NCI-H2029 treated with DMSO at 0.1 percent for 48 hours (cell line): ENCODE measurements at regions not wholly inside any gene's neighbourhood (a gene's known extent, or its start where the extent isn't known, plus 50 kb on each side); places are given as distances from the start of the nearest gene placed in this dataset.
A peak's percentile ranks its signal among the peaks of the same experiment; 100 is the strongest.
"Not testable (repeated sequence)": the region's sequence is repeated elsewhere in the genome, so short reads cannot be mapped to it uniquely, and the experiment has no call there.

Source experiments
- DNase-seq: peaks from one replicate; lab custom pipeline; 2025; lab: John Stamatoyannopoulos, UW

- DNase-seq, result no peak
Observed at GRCh38 chrX:55981603-55982002, 250.6 kb upstream of the KLF8 start.

- no peak for DNase-seq
Observed at GRCh38 chrX:55996649-55997048, 235.5 kb upstream of the KLF8 start.

DNA sequence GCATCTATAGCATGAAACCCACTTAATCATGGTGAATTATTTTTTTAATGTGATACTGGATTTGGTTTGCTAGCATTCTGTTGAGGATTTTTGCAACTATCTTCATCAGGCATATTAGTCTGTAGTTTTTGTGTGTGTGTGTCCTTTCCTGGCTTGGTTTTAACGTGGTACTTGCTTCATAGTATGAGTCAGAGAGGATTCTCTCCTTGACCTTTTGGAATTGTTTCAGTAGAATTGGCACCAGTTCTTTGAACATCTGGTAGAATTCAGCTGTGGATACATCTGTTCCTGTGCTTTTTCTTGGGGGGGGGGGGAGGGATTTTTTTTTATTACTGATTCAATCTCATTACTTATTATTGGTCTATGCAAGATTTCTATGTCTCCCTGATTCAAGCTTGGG, 232.0 kb upstream of the KLF8 start:
- no peak for DNase-seq

DNA sequence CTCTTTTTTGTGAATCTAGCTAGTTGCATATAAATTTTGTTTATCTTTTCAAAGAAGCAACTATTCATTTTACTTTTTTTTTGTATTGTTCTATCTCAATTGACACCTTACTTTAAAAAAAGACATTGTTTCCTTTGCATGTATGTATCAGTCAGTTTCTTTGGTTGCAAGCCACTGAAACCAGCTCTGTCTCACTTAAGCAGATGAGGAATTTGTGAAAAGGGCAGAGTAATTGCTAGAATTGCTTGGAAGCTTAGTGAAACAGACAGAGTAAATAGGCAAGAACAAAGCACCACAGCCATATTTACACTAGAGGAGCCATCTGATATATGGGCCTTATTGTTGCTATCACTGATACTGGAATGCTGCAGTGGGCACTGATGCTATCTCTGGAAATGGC, 231.4 kb upstream of the KLF8 start:
- DNase-seq, result no peak

DNA sequence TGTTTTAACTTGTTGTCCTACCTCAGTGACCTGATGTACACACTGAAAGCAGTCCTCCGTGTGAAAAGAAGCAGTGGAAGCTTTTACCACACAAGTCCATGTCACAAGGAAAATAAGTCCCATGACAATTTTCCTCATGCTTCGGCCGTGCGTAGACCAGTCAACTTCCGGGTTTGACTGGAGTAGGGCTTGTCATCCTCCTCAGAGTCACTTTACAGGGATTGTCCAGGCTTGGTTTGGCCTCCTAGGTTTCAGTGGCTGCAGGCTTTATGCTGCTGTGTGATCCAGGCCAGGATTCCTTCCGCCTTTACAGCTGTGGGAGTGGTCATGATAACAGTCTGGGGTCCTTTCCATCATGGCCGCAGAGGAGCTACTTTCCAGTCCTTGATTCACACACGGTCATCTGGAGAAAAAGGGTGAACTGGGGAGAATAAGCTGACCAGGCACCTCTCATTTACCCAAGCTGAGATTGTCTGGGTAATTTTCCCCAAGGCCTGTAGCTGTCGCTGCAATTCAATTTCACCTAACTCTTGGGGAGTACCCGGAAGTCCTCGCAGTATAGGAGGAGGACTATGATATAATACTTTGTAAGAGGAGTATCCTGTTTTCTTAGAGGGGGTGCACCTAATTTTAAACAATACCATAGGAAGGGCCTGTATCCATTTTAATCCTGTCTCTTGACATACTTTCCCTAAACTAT, 206.1 kb upstream of the KLF8 start:
- no peak for DNase-seq

DNA sequence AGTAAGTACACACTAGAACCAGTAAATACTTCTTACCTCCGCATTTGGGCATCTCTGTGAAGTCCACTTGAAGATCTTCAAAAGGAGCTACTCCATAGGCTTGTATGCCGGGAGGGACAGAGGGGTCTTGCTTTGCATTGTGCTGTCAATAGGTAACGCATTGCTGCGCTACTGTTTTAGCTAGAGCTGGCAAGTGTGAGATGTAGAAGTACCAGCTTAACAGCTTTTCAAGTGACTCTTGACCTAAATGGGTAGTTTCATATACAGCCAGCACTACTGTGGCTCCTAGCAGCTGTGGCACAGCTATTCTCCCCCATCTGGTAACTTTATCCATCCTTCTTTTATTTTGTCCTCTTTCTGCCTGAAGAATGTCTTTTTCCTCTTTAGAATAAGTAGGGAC, 205.3 kb upstream of the KLF8 start:
- DNase-seq, result peak; percentile 1

- DNase-seq, result no peak
Observed at GRCh38 chrX:56029188-56029587, 203.0 kb upstream of the KLF8 start.

GRCh38 chrX:56029691-56030090, 202.5 kb upstream of the KLF8 start:
- DNase-seq, result no peak

GRCh38 chrX:56031409-56031808, 200.7 kb upstream of the KLF8 start:
- DNase-seq, result no peak

GRCh38 chrX:56033495-56034180, 198.5 kb upstream of the KLF8 start:
- DNase-seq, result no peak

- DNase-seq, result not testable (repeated sequence)
Observed at GRCh38 chrX:56052673-56053330, 179.4 kb upstream of the KLF8 start.

- no peak for DNase-seq
Observed at GRCh38 chrX:56057325-56057724, 174.8 kb upstream of the KLF8 start.

DNA sequence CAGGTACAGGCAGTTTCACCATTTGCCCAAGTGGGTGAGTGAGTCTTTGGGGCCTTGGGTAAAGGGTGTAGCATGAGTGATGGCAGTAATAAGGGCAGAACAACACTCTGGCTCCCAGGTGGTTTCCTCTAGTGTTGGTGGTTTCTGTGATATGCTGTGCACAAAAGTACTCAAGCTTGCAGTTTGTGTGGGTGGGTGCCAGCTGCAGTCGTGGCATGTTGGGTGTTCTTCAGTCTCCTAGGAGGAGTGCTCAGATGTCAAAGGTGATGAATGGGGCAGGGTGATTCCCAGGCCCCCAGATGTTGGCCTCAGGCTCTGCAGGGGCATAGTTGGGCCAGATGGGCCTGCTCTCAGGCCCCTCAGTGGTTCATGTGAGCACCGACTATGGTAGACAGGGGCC, 166.1 kb upstream of the KLF8 start:
- DNase-seq, result no peak

DNA sequence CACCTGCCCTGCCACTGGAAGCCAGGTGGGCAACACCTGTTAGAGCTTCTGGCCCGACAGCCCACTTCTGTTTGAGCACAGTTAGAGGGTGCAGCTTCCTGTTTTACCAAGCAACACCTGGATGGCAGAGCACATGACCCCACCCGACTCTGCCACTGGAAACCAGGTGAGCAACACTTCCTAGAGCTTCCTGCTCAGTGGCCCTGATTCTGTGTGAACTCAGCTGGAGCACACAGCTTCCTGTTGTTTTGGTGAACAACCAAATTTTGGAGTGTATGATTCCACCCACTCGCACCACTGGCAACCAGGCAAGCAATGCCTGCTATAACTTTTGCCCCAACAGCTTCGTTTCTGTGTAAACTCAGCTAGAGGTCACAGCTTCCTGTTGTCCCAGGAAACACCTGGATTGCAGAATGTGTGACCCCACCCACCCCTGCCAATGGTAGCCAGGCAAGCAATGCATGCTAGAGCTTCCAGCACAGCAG, 163.8 kb upstream of the KLF8 start:
- DNase-seq, result no peak

- DNase-seq, result no peak
Observed at GRCh38 chrX:56069299-56069931, 162.7 kb upstream of the KLF8 start.

GRCh38 chrX:56089376-56089775, 142.8 kb upstream of the KLF8 start:
- no peak for DNase-seq

GRCh38 chrX:56099271-56099670, 132.9 kb upstream of the KLF8 start:
- DNase-seq, result no peak

DNA sequence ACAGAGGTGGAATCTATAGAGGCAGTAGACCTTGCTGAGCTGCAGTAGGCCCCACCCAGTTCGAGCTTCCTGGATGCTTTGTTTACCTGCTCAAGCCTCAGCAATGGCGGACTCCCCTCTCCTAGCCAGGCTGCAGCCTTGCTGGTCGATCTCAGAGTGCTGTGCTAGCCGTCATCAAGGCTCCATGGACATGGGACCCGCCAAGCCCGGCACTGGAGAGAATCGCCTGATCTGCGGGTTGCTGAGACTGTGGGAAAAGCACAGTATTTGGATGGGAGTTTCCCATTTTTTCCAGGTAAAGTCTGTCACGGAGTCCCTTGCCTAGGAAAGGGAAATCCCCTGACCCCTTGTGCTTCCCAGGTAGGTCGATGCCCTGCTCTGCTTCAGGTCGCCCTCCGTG, 124.8 kb upstream of the KLF8 start:
- DNase-seq, result no peak

- DNase-seq, result no peak
Observed at GRCh38 chrX:56113785-56114436, 118.2 kb upstream of the KLF8 start.

- DNase-seq, result no peak
Observed at GRCh38 chrX:56114437-56114787, 117.7 kb upstream of the KLF8 start.

DNA sequence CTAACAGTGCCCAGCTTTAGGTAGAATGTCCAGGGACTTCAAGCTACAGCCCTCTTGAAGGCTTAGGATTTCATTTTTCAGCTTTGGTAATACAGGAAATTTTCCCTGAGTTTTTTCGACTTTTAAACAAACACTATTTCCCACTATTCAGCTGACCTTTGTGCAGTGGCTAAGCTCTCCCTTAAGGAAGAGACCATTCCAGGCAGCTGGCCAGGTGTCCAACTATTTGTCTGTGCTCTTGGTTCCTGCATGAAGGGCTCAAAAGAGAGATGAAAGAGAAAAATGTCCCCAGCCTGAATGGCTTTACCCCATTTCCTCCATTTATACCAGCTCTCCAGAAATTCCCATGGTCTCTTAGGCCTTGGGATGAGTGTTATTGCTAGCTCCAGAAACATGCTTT, 111.9 kb upstream of the KLF8 start:
- DNase-seq, result no peak

DNA sequence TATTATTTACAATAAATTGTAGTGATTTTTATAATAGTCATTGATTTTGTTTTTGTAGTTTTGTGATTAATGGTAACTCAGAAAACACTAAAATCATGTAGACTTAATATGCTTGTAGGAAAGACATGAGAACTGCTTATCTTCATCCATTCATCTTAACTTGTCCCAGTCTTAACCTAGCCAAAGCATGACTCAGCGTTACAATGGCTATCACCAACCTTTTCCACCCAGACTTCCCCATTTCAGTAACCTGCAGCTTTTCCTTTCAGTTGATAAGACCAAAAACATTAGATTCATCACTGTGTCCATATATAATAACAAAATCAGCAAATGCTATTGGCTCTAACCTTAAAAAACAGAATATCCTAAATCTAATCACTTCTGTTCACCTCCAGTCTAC, 106.2 kb upstream of the KLF8 start:
- DNase-seq, result no peak
